Transverse colon (tissue), 3 donors: ENCODE measurements at regions not wholly inside any gene's neighbourhood (a gene's known extent, or its start where the extent isn't known, plus 50 kb on each side); places are given as distances from the start of the nearest gene placed in this dataset.
"Not testable (repeated sequence)": the region's sequence is repeated elsewhere in the genome, so short reads cannot be mapped to it uniquely, and the experiment has no call there.

Experiments used
- EP300 ChIP-seq: sonication (generic); formaldehyde crosslinking; IDR thresholded peaks from one replicate; pipeline ENCODE4 v1.6.1; 2017; ENCODE audit warnings: antibody characterized with exemption, low read depth
- POLR2A ChIP-seq: fragments of 450-650 bp; IDR thresholded peaks from one replicate; pipeline ENCODE4 v1.6.1; 2016; ENCODE audit warnings: antibody characterized with exemption, mild to moderate bottlenecking, moderate library complexity
- TF ChIP-seq, protein P1 (sequence below), 5 experiments: fragments of 200-600 bp in 3 of 5; fragments of 450-650 bp in 2 of 5; sonication (generic) in 3 of 5; IDR thresholded peaks; 1 replicate in 2 of 5; 2 replicates in 3 of 5; pipeline ENCODE4 v1.5.1; 2016 to 2017; ENCODE audit warnings: antibody characterized with exemption in 5 of 5, inconsistent platforms in 3 of 5, mild to moderate bottlenecking in 2 of 5, moderate library complexity in 1 of 5

DNA sequence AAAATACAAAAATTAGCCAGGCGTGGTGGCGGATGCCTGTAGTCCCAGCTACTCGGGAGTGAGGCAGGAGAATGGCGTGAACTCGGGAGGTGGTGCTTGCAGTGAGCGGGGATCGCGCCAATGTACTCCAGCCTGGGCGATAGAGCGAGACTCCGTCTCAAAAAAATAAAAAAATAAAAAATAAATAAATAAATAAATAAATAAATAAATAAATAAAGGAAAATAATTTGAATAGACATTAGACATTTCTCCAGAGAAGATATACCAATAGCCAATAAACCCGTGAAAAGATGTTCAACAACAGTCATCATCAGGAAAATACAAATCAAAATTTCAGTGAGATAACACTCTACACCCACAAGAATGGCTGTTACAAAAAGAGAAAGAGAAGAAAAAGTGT is 1302.4 kb upstream of the GYPC start:
- not testable (repeated sequence) for TF ChIP-seq EP300, POLR2A
- TF ChIP-seq, protein P1, sequence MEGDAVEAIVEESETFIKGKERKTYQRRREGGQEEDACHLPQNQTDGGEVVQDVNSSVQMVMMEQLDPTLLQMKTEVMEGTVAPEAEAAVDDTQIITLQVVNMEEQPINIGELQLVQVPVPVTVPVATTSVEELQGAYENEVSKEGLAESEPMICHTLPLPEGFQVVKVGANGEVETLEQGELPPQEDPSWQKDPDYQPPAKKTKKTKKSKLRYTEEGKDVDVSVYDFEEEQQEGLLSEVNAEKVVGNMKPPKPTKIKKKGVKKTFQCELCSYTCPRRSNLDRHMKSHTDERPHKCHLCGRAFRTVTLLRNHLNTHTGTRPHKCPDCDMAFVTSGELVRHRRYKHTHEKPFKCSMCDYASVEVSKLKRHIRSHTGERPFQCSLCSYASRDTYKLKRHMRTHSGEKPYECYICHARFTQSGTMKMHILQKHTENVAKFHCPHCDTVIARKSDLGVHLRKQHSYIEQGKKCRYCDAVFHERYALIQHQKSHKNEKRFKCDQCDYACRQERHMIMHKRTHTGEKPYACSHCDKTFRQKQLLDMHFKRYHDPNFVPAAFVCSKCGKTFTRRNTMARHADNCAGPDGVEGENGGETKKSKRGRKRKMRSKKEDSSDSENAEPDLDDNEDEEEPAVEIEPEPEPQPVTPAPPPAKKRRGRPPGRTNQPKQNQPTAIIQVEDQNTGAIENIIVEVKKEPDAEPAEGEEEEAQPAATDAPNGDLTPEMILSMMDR (IDR thresholded peaks at IDR 0.05): not testable (repeated sequence)
